Spleen (tissue), 3 donors: ENCODE measurements at regions not wholly inside any gene's neighbourhood (a gene's known extent, or its start where the extent isn't known, plus 50 kb on each side); places are given as distances from the start of the nearest gene placed in this dataset.
A peak's percentile ranks its signal among the peaks of the same experiment; 100 is the strongest.

Experiments
- POLR2A ChIP-seq, 3 donors: fragments of 450-650 bp; IDR thresholded peaks; one replicate each; pipeline ENCODE4 v1.5.1; 2017; ENCODE audit warnings: antibody characterized with exemption in 3 of 3, mild to moderate bottlenecking in 1 of 3
- POLR2AphosphoS5 ChIP-seq, 3 donors: sonication (generic); formaldehyde crosslinking; IDR thresholded peaks; one replicate each; pipeline ENCODE4 v1.5.1; 2017; ENCODE audit warnings: antibody characterized with exemption in 3 of 3

DNA sequence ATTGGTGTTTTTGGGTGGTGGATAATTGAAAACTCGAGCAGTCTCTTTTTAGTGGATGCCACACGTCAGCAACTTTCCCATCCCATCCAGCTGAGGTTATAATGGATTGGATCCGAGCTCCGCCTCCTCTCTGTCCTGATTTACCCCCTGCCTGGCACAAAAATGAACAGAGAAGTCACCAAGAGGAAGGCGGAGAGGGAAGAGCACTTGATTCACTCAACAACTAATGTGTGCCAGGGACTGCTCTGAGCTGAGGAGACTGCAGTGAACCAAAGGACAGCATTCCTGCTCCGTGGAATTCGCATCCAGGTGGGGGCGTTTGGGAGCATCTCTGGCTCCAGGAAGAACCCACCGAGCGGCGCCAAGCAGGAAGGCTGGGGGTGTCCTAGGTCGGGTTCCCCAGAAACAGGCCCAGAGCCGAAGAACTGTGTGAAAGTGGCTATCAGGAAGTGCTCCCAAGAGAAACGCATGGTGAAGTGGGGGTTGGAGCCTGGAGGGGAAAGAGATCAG, 95.8 kb upstream of the NAA20 start:
- TF ChIP-seq POLR2AphosphoS5 (IDR thresholded peaks at IDR 0.05): peak in 2 of 3 donors; percentile 31 to 38
- TF ChIP-seq POLR2A (IDR thresholded peaks at IDR 0.05): no peak
